ENCODE measurements at regions not wholly inside any gene's neighbourhood (a gene's known extent, or its start where the extent isn't known, plus 50 kb on each side); places are given as distances from the start of the nearest gene placed in this dataset.

GRCh38 chr7:85972504-85973141 is 671.1 kb upstream of the GRM3 start:
- ChIA-PET POLR2A (no interaction called here), CTCF (interaction anchor here (0.9 to 1.3 kb wide), 3 partner anchors 14 to 21 kb away, joined by 3 to 7 read pairs (median 3); no protein-coding TSS in a partner anchor)
- no peak for TF ChIP-seq CTCF (IDR thresholded peaks at IDR 0.05; ENCODE audit: control extremely low read depth, extremely low read depth, low read depth, missing control alignments)
- DNase-seq (ENCODE audit: extremely low spot score): no peak

- ChIA-PET CTCF (no interaction called here), POLR2A (no interaction called here)
- no peak for DNase-seq (ENCODE audit: extremely low spot score)
- TF ChIP-seq CTCF (IDR thresholded peaks at IDR 0.05; ENCODE audit: control extremely low read depth, extremely low read depth, low read depth, missing control alignments): no peak
Measured at GRCh38 chr7:85954961-85955360, 688.7 kb upstream of the GRM3 start.

- no peak for DNase-seq (ENCODE audit: extremely low spot score)
- POLR2A ChIA-PET: no interaction called here
- CTCF ChIA-PET: no interaction called here
- no peak for TF ChIP-seq CTCF (IDR thresholded peaks at IDR 0.05; ENCODE audit: control extremely low read depth, extremely low read depth, low read depth, missing control alignments)
Measured at GRCh38 chr7:85950871-85951270, 692.8 kb upstream of the GRM3 start.

GRCh38 chr7:85950418-85950817 is 693.3 kb upstream of the GRM3 start:
- POLR2A ChIA-PET: no interaction called here
- CTCF ChIA-PET: no interaction called here
- no peak for DNase-seq (ENCODE audit: extremely low spot score)
- TF ChIP-seq CTCF (IDR thresholded peaks at IDR 0.05; ENCODE audit: control extremely low read depth, extremely low read depth, low read depth, missing control alignments): no peak

GRCh38 chr7:85947767-85948166 is 695.9 kb upstream of the GRM3 start:
- DNase-seq (ENCODE audit: extremely low spot score): no peak
- ChIA-PET CTCF (no interaction called here), POLR2A (no interaction called here)
- TF ChIP-seq CTCF (IDR thresholded peaks at IDR 0.05; ENCODE audit: control extremely low read depth, extremely low read depth, low read depth, missing control alignments): no peak

- ChIA-PET CTCF (no interaction called here), POLR2A (no interaction called here)
- DNase-seq (ENCODE audit: extremely low spot score): no peak
- TF ChIP-seq CTCF (IDR thresholded peaks at IDR 0.05; ENCODE audit: control extremely low read depth, extremely low read depth, low read depth, missing control alignments): no peak
Measured at GRCh38 chr7:85940798-85941197, 702.9 kb upstream of the GRM3 start.

Data from GM10248 (cell line).